ENCODE measurements at regions not wholly inside any gene's neighbourhood (a gene's known extent, or its start where the extent isn't known, plus 50 kb on each side); places are given as distances from the start of the nearest gene placed in this dataset.

DNA sequence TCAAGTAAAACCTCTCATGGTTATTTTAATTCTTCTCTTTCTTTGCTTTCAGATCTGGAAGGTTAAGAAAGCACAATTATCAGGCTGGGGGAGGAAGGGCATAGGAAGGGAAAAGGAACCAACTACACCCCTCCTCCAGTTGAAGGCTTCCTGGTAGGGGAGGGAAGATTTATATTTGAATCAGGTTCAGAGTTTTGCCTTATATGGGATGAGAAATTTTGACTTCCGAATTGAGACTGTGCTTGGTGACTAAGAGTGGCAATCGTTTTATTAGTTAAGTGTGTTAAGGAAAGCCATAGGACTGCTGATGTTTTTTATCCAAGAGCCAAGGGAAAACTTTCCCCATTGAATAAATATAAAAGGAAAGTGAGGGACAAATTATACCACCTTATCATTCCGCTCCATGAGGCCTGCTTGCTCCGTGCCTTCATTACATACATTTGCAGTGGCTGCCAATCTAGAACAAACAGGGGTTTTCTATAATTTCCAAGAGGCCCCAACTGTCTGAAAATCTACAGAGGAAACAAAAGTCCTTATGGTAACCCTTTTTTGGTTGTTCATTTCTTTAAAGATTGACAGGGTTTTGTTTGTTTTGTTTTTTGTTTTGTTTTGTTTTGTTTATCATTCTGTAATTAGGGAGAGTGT, 115.7 kb upstream of the EPB41L4A start:
- TF ChIP-seq, protein P1, sequence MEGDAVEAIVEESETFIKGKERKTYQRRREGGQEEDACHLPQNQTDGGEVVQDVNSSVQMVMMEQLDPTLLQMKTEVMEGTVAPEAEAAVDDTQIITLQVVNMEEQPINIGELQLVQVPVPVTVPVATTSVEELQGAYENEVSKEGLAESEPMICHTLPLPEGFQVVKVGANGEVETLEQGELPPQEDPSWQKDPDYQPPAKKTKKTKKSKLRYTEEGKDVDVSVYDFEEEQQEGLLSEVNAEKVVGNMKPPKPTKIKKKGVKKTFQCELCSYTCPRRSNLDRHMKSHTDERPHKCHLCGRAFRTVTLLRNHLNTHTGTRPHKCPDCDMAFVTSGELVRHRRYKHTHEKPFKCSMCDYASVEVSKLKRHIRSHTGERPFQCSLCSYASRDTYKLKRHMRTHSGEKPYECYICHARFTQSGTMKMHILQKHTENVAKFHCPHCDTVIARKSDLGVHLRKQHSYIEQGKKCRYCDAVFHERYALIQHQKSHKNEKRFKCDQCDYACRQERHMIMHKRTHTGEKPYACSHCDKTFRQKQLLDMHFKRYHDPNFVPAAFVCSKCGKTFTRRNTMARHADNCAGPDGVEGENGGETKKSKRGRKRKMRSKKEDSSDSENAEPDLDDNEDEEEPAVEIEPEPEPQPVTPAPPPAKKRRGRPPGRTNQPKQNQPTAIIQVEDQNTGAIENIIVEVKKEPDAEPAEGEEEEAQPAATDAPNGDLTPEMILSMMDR (IDR thresholded peaks at IDR 0.05) = no peak
- no peak for TF ChIP-seq POLR2A (IDR thresholded peaks at IDR 0.05)
